BE2C (cell line): ENCODE measurements at regions not wholly inside any gene's neighbourhood (a gene's known extent, or its start where the extent isn't known, plus 50 kb on each side); places are given as distances from the start of the nearest gene placed in this dataset.

Experiments
- DNase-seq: peaks from one replicate; pipeline ENCODE4 v3.0.0-alpha.2; 2020
- H3K27me3 ChIP-seq: fragments of 250-450 bp; sonication (Bioruptor Pico); 2 replicates; pipeline ENCODE4 v1.5.1; 2020; ENCODE audit warnings: mild to moderate bottlenecking
- H3K36me3 ChIP-seq: fragments of 250-450 bp; sonication (Bioruptor Pico); 2 replicates; pipeline ENCODE4 v1.5.1; 2020; ENCODE audit warnings: mild to moderate bottlenecking
- H3K4me1 ChIP-seq: fragments of 250-450 bp; sonication (Bioruptor Pico); 2 replicates; pipeline ENCODE4 v1.5.1; 2020
- H3K4me3 ChIP-seq: 2 replicates; pipeline ENCODE4 v1.5.1; 2011; ENCODE audit warnings: low read depth, low read length
- H3K9me3 ChIP-seq: fragments of 250-450 bp; sonication (Bioruptor Pico); 2 replicates; pipeline ENCODE4 v1.5.1; 2020
- CTCF ChIP-seq: IDR thresholded peaks from 2 replicates; pipeline ENCODE4 v1.5.1; 2012; ENCODE audit warnings: mild to moderate bottlenecking, low read depth, low read length

DNA sequence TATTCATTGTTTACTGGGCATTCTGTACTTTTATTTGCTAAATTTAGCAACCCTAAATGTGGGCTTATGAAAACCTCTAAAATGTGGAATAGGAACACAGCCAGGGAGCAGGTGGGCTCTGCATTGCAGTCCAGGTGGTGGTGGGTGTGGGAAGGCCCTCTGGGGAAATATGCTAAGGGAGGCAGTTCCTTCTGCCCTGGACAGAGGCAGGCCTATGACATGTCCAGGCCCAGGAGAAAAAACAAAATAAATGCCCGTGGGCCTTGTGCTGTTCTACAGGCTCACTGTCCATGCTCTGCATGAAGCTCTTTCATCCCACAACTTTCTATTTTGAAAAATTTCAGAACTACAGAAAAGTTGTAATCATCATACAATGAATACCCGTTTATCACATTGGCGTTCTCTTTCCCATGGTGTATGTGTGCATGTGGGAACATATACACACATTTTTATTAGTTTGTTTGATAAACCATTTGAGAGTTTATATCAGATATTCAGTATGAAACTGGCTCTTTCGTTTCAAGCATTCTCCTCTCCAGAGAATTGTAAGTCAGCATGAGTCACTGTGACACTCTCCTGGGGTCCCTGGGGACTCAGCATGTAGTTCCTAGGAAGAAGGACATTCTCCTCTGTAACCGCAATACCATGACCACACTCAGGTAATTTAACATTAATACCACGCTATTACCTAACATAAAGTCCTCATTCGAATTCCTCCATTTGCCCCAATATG is 505.3 kb downstream of the COG6 start:
- Histone ChIP-seq H3K4me1 (no peaks in the 10 kb centered on the region), H3K4me3 (no peak overlapping the region), H3K9me3 (no peaks in the 10 kb centered on the region), H3K36me3 (no peaks in the 10 kb centered on the region), H3K27me3 (no peaks in the 10 kb centered on the region)
- DNase-seq = no peak
- TF ChIP-seq CTCF = no peak

- Histone ChIP-seq H3K4me1 (no peaks in the 10 kb centered on the region), H3K9me3 (no peaks in the 10 kb centered on the region), H3K4me3 (no peak overlapping the region), H3K27me3 (no peaks in the 10 kb centered on the region), H3K36me3 (no peaks in the 10 kb centered on the region)
- no peak for TF ChIP-seq CTCF
- no peak for DNase-seq
Observed at GRCh38 chr13:40161351-40161810, 505.1 kb downstream of the FOXO1 start.

GRCh38 chr13:40161931-40162330 is 504.5 kb downstream of the FOXO1 start:
- TF ChIP-seq CTCF = no peak
- no peak for DNase-seq
- Histone ChIP-seq H3K4me1 (no peaks in the 10 kb centered on the region), H3K9me3 (no peaks in the 10 kb centered on the region), H3K4me3 (no peak overlapping the region), H3K36me3 (no peaks in the 10 kb centered on the region), H3K27me3 (no peaks in the 10 kb centered on the region)

- no peak for DNase-seq
- no peak for TF ChIP-seq CTCF
- Histone ChIP-seq H3K4me3 (no peak overlapping the region), H3K9me3 (no peaks in the 10 kb centered on the region), H3K4me1 (no peaks in the 10 kb centered on the region), H3K36me3 (no peaks in the 10 kb centered on the region), H3K27me3 (no peaks in the 10 kb centered on the region)
Observed at GRCh38 chr13:40163066-40164000, 503.1 kb downstream of the FOXO1 start.

DNA sequence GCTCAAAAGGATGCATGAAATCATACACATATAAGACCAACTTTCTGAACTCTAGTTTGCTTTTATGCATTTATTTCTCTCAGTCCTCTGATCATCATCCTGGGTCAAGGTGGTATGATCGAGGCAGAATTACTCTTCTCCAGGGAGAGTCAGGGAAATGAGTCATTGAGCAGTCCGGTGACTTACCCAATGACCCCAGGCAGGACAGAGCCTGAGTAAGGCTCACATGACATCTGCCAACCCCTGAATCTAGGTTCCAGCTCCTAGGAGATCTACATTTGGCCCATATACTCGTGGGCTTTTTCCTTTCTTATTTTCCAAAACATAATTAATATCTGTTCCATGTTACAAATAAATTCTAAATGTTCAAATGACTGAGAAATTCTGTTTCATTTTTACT is 502.3 kb downstream of the FOXO1 start:
- no peak for DNase-seq
- Histone ChIP-seq H3K9me3 (no peaks in the 10 kb centered on the region), H3K4me3 (no peak overlapping the region), H3K36me3 (no peaks in the 10 kb centered on the region), H3K27me3 (no peaks in the 10 kb centered on the region), H3K4me1 (no peaks in the 10 kb centered on the region)
- TF ChIP-seq CTCF = no peak
